HCT116 (cell line): ENCODE measurements at regions not wholly inside any gene's neighbourhood (a gene's known extent, or its start where the extent isn't known, plus 50 kb on each side); places are given as distances from the start of the nearest gene placed in this dataset.

Source experiments
- ATAC-seq: fragments of 200-7000 bp; cut with Tn5 transposase; 2 replicates; pipeline ENCODE4 v1.9.1; 2020; ENCODE audit warnings: mild to moderate bottlenecking, moderate library complexity
- BruUV-seq: library from RNA; stranded (reverse); fragments of 400-500 nt; replicated peaks from 2 replicates; lab custom pipeline; 2021; lab: Mats Ljungman, UMichigan
- CTCF ChIA-PET: fragments of 300-600 bp; sonication (Branson Sonifier 250); formaldehyde crosslinking; loops from one replicate; lab custom pipeline; 2021; ENCODE audit warnings: antibody characterized with exemption; lab: Charles Lee
- POLR2A ChIA-PET: fragments of 300-600, 350-600 bp; sonication (Branson Sonifier 250); formaldehyde crosslinking; loops from one replicate; lab custom pipeline; 2021; ENCODE audit warnings: antibody characterized with exemption; lab: Charles Lee
- RAD21 ChIA-PET, 2 experiments: fragments of 300-600 bp; sonication (Branson Sonifier 250); formaldehyde crosslinking; loops; one replicate each; lab custom pipeline; 2023; ENCODE audit warnings: low total read pairs in 2 of 2; ENCODE audit not compliant: uncharacterized antibody in 2 of 2, unreplicated experiment in 2 of 2, low non-redundant PET in 1 of 2; lab: Charles Lee
- DNase-seq: peaks from one replicate; pipeline ENCODE4 v3.0.0-alpha.2; 2010; ENCODE audit warnings: low read depth, low spot score
- H2AFZ ChIP-seq: fragments of 200-600 bp; shearing (Covaris generic), sonication (generic); 2 replicates; pipeline ENCODE4 v1.6.1; 2017; ENCODE audit warnings: low read depth, mixed run types, mixed read lengths, antibody characterized with exemption, low read length; ENCODE audit not compliant: poor library complexity, severe bottlenecking
- H3K27ac ChIP-seq: 2 replicates; pipeline ENCODE4 v1.5.1; 2012; ENCODE audit warnings: low read depth, low read length
- H3K27me3 ChIP-seq: fragments of 200-600 bp; sonication (generic); 2 replicates; pipeline ENCODE4 v1.6.1; 2016; ENCODE audit warnings: mixed run types, low read length, mixed read lengths; ENCODE audit not compliant: insufficient read depth
- H3K36me3 ChIP-seq, 2 experiments: fragments of 200-500 bp in 1 of 2; fragments of 200-600 bp in 1 of 2; sonication (Bioruptor generic) in 1 of 2; sonication (generic) in 1 of 2; 2 replicates each; pipeline versions ENCODE4 v1.5.1 to v1.6.1; 2014 to 2016; ENCODE audit warnings: low read length in 2 of 2, inconsistent platforms in 1 of 2, mixed read lengths in 1 of 2, mixed run types in 1 of 2; ENCODE audit not compliant: insufficient read depth in 2 of 2, control insufficient read depth in 1 of 2
- H3K4me1 ChIP-seq, 2 experiments: fragments of 200-600 bp in 1 of 2; sonication (generic) in 1 of 2; 2 replicates each; pipeline versions ENCODE4 v1.5.1 to v1.6.1; 2012 to 2017; ENCODE audit warnings: low read length in 2 of 2, inconsistent platforms in 1 of 2, mild to moderate bottlenecking in 1 of 2, mixed read lengths in 1 of 2, mixed run types in 1 of 2, moderate library complexity in 1 of 2; ENCODE audit not compliant: insufficient read depth in 2 of 2, control insufficient read depth in 1 of 2
- H3K4me2 ChIP-seq: fragments of 200-600 bp; sonication (generic); 2 replicates; pipeline ENCODE4 v1.6.1; 2017; ENCODE audit warnings: mixed run types, low read length, mixed read lengths
- H3K4me3 ChIP-seq, 2 experiments: fragments of 200-600 bp in 1 of 2; sonication (generic) in 1 of 2; replicated peaks in 1 of 2; 2 replicates each; pipeline ENCODE4 v1.5.1; 2011 to 2016; ENCODE audit warnings: low read length in 2 of 2, control low read depth in 1 of 2, low read depth in 1 of 2, mild to moderate bottlenecking in 1 of 2, mixed read lengths in 1 of 2, mixed run types in 1 of 2
- H3K79me2 ChIP-seq: fragments of 200-600 bp; sonication (generic); 2 replicates; pipeline ENCODE4 v1.6.1; 2017; ENCODE audit warnings: mild to moderate bottlenecking, mixed run types, low read length, moderate library complexity, mixed read lengths; ENCODE audit not compliant: insufficient read depth
- H3K9ac ChIP-seq: fragments of 200-600 bp; sonication (generic); 2 replicates; pipeline ENCODE4 v1.6.1; 2016; ENCODE audit warnings: low read length, mixed read lengths
- H3K9me2 ChIP-seq: fragments of 200-600 bp; sonication (generic), shearing (Covaris generic); 2 replicates; pipeline ENCODE4 v1.6.1; 2017; ENCODE audit warnings: mixed run types, mild to moderate bottlenecking, moderate library complexity; ENCODE audit not compliant: insufficient read depth
- H3K9me3 ChIP-seq, 2 experiments: fragments of 200-500 bp in 1 of 2; fragments of 200-600 bp in 1 of 2; sonication (Bioruptor generic) in 1 of 2; sonication (generic) in 1 of 2; 2 replicates each; pipeline ENCODE4 v1.6.1; 2014 to 2017; ENCODE audit warnings: low read length in 2 of 2, mixed read lengths in 2 of 2, inconsistent platforms in 1 of 2, low read depth in 1 of 2, mild to moderate bottlenecking in 1 of 2, mixed run types in 1 of 2, moderate library complexity in 1 of 2; ENCODE audit not compliant: control insufficient read depth in 1 of 2, insufficient read depth in 1 of 2
- H4K20me1 ChIP-seq: fragments of 200-600 bp; sonication (generic), shearing (Covaris generic); 2 replicates; pipeline ENCODE4 v1.6.1; 2017; ENCODE audit warnings: mixed run types, mild to moderate bottlenecking, moderate library complexity; ENCODE audit not compliant: insufficient read depth
- ATF3 ChIP-seq: IDR thresholded peaks from 2 replicates; pipeline ENCODE4 v1.6.1; 2012
- CBX3 ChIP-seq: IDR thresholded peaks from 2 replicates; pipeline ENCODE4 v1.6.1; 2012; ENCODE audit warnings: low read depth
- CEBPB ChIP-seq: IDR thresholded peaks from 2 replicates; pipeline ENCODE4 v1.6.1; 2012; ENCODE audit warnings: low read depth
- EGR1 ChIP-seq: IDR thresholded peaks from 2 replicates; pipeline ENCODE4 v1.6.1; 2012; ENCODE audit warnings: low read depth
- ELF1 ChIP-seq: IDR thresholded peaks from 2 replicates; pipeline ENCODE4 v1.6.1; 2012; ENCODE audit warnings: low read depth, borderline replicate concordance
- EZH2phosphoT487 ChIP-seq: fragments of 200-600 bp; IDR thresholded peaks from 2 replicates; pipeline ENCODE4 v1.6.1; 2018; ENCODE audit warnings: antibody characterized with exemption, borderline replicate concordance
- FOSL1 ChIP-seq: IDR thresholded peaks from 2 replicates; pipeline ENCODE4 v1.6.1; 2012; ENCODE audit warnings: low read depth
- JUND ChIP-seq: IDR thresholded peaks from 2 replicates; pipeline ENCODE4 v1.6.1; 2012
- POLR2A ChIP-seq: IDR thresholded peaks from 2 replicates; pipeline ENCODE4 v1.7.0; 2011; ENCODE audit warnings: borderline replicate concordance; ENCODE audit not compliant: insufficient read depth, insufficient read length; ENCODE audit errors: extremely low read depth
- POLR2AphosphoS5 ChIP-seq: IDR thresholded peaks from 2 replicates; pipeline ENCODE4 v1.6.1; 2011; ENCODE audit warnings: mild to moderate bottlenecking, low read depth, low read length, moderate library complexity
- RAD21 ChIP-seq: IDR thresholded peaks from 2 replicates; pipeline ENCODE4 v1.6.1; 2012; ENCODE audit warnings: low read depth, mild to moderate bottlenecking
- REST ChIP-seq: IDR thresholded peaks from 2 replicates; pipeline ENCODE4 v1.6.1; 2012; ENCODE audit warnings: low read depth
- SIN3A ChIP-seq: IDR thresholded peaks from 2 replicates; pipeline ENCODE4 v1.6.1; 2012; ENCODE audit warnings: low read depth
- SP1 ChIP-seq: IDR thresholded peaks from 2 replicates; pipeline ENCODE4 v1.6.1; 2012; ENCODE audit warnings: low read depth
- SRF ChIP-seq: IDR thresholded peaks from 2 replicates; pipeline ENCODE4 v1.6.1; 2012; ENCODE audit warnings: low read depth
- TCF7L2 ChIP-seq: IDR thresholded peaks from 2 replicates; pipeline ENCODE4 v1.7.0; 2011; ENCODE audit warnings: borderline replicate concordance, inconsistent platforms; ENCODE audit not compliant: insufficient read depth, insufficient read length; ENCODE audit errors: extremely low read depth
- YY1 ChIP-seq: IDR thresholded peaks from 2 replicates; pipeline ENCODE4 v1.6.1; 2011; ENCODE audit warnings: low read length, low read depth, moderate library complexity, mild to moderate bottlenecking; ENCODE audit not compliant: insufficient replicate concordance; ENCODE audit errors: extremely low read depth
- ZBTB33 ChIP-seq: IDR thresholded peaks from 2 replicates; pipeline ENCODE4 v1.6.1; 2011; ENCODE audit warnings: mild to moderate bottlenecking, low read length, moderate library complexity; ENCODE audit not compliant: insufficient replicate concordance; ENCODE audit errors: extremely low read depth
- ZFX ChIP-seq: fragments of 450-650 bp; IDR thresholded peaks from 2 replicates; pipeline ENCODE4 v1.6.1; 2017
- ZNF274 ChIP-seq: fragments of 200-500 bp; sonication (Bioruptor generic); IDR thresholded peaks from 2 replicates; pipeline ENCODE4 v1.6.1; 2014; ENCODE audit warnings: mild to moderate bottlenecking, low read depth, low read length, inconsistent platforms
- intact Hi-C: fragments of 100-400 bp; cut with micrococcal nuclease; formaldehyde crosslinking; loops from 2 replicates; pipeline ENCODE4 v1.10.0; 2022

GRCh38 chr2:167675906-167676305 lies 571.5 kb downstream of the STK39 start:
- Histone ChIP-seq H3K9ac (no peak overlapping the region), H3K27ac (no peak overlapping the region), H4K20me1 (no peaks in the 10 kb centered on the region), H3K4me1 (no peaks in the 10 kb centered on the region), H3K4me2 (no peak overlapping the region), H3K4me3 (no peak overlapping the region), H3K9me2 (no peaks in the 10 kb centered on the region), H3K9me3 (no peaks in the 10 kb centered on the region), H2AFZ (no peak overlapping the region), H3K79me2 (no peaks in the 10 kb centered on the region), H3K27me3 (no peaks in the 10 kb centered on the region), H3K36me3 (no peaks in the 10 kb centered on the region)
- no peak for DNase-seq
- no peak for ATAC-seq
- ChIA-PET CTCF (no interaction called here), POLR2A (no interaction called here), RAD21 (no interaction called here)
- no TSS peak for BruUV-seq
- TF ChIP-seq POLR2A (no peak), FOSL1 (no peak), POLR2AphosphoS5 (no peak), REST (no peak), RAD21 (no peak), JUND (no peak), ELF1 (no peak), SP1 (no peak), ZFX (no peak), CBX3 (no peak), ATF3 (no peak), EZH2phosphoT487 (no peak), ZBTB33 (no peak), ZNF274 (no peak), EGR1 (no peak), CEBPB (no peak), SRF (no peak), SIN3A (no peak), YY1 (no peak), TCF7L2 (no peak)
- intact Hi-C loops = no loop called here
